ENCODE measurements at regions not wholly inside any gene's neighbourhood (a gene's known extent, or its start where the extent isn't known, plus 50 kb on each side); places are given as distances from the start of the nearest gene placed in this dataset.
A peak's percentile ranks its signal among the peaks of the same experiment; 100 is the strongest.

GRCh38 chr10:29688230-29688661, 53.5 kb upstream of the SVIL start (continued):
- TF ChIP-seq, protein P1, sequence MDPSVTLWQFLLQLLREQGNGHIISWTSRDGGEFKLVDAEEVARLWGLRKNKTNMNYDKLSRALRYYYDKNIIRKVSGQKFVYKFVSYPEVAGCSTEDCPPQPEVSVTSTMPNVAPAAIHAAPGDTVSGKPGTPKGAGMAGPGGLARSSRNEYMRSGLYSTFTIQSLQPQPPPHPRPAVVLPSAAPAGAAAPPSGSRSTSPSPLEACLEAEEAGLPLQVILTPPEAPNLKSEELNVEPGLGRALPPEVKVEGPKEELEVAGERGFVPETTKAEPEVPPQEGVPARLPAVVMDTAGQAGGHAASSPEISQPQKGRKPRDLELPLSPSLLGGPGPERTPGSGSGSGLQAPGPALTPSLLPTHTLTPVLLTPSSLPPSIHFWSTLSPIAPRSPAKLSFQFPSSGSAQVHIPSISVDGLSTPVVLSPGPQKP (IDR thresholded peaks at IDR 0.05; ENCODE audit: low read depth, low read length), result no peak
- TF ChIP-seq, protein P2, sequence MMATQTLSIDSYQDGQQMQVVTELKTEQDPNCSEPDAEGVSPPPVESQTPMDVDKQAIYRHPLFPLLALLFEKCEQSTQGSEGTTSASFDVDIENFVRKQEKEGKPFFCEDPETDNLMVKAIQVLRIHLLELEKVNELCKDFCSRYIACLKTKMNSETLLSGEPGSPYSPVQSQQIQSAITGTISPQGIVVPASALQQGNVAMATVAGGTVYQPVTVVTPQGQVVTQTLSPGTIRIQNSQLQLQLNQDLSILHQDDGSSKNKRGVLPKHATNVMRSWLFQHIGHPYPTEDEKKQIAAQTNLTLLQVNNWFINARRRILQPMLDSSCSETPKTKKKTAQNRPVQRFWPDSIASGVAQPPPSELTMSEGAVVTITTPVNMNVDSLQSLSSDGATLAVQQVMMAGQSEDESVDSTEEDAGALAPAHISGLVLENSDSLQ (IDR thresholded peaks at IDR 0.05), result peak; percentile 85
- TF ChIP-seq RAD51 (IDR thresholded peaks at IDR 0.05), result no peak

GRCh38 chr10:29687421-29688164, 52.8 kb upstream of the SVIL start:
- H2AFZ ChIP-seq (ENCODE audit: control insufficient read depth, low read depth, low read length), result no peak overlapping the region
- no peak overlapping the region for H3K4me2 ChIP-seq (ENCODE audit: control insufficient read depth, insufficient read depth)
- intact Hi-C loops (cut with micrococcal nuclease; ENCODE audit: unreplicated experiment) (no loop called here), in situ Hi-C loops (cut with MboI) (no loop called here)
- H3K27ac ChIP-seq (ENCODE audit: control insufficient read depth, insufficient read depth), result no peak overlapping the region
- H4K20me1 ChIP-seq (ENCODE audit: control insufficient read depth, insufficient read depth), result no peaks in the 10 kb centered on the region
- DNase-seq (ENCODE audit: low read depth, low spot score) (no peak), FAIRE-seq (no peak), ATAC-seq (no peak)
- H3K9me3 ChIP-seq (replicated peaks; ENCODE audit: control insufficient read depth, insufficient read depth, low read length), result no peaks in the 10 kb centered on the region
- no peaks in the 10 kb centered on the region for H3K4me1 ChIP-seq (ENCODE audit: control insufficient read depth, insufficient read depth, low read length)
- POLR2A ChIA-PET, result interaction anchor here (1.4 kb wide), 1 partner anchor 11 kb away, joined by 5 read pairs; no protein-coding TSS in a partner anchor
- H3K36me3 ChIP-seq (ENCODE audit: control insufficient read depth in 2 of 2, insufficient read depth in 2 of 2, low read length in 1 of 2), result no peaks in the 10 kb centered on the region
- no TSS peak for BruUV-seq (replicated peaks)
- WGBS (ENCODE audit: insufficient coverage, insufficient replicate concordance, low lambda C conversion rate, missing lambda C conversion rate), result 52% methylated on average over 10 of the region's 10 CpGs
- RAD21 ChIA-PET (ENCODE audit: unreplicated experiment), result interaction anchor here (1.4 kb wide), 1 partner anchor 27 kb away, joined by 3 read pairs; no protein-coding TSS in a partner anchor
- H3K27me3 ChIP-seq (replicated peaks in 1 of 2; ENCODE audit: control insufficient read depth in 2 of 2, insufficient read depth in 2 of 2, low read length in 1 of 2), result no peaks in the 10 kb centered on the region
- no peak for TF ChIP-seq RCOR1 (conservative IDR thresholded peaks at IDR 0.05; ENCODE audit: low read depth, low read length)
- TF ChIP-seq DPF2 (IDR thresholded peaks at IDR 0.05), result no peak
- no peak for TF ChIP-seq MEF2B (IDR thresholded peaks at IDR 0.05; ENCODE audit: partially characterized antibody, poor library complexity, severe bottlenecking)
- TF ChIP-seq, protein P3, sequence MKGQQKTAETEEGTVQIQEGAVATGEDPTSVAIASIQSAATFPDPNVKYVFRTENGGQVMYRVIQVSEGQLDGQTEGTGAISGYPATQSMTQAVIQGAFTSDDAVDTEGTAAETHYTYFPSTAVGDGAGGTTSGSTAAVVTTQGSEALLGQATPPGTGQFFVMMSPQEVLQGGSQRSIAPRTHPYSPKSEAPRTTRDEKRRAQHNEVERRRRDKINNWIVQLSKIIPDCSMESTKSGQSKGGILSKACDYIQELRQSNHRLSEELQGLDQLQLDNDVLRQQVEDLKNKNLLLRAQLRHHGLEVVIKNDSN (IDR thresholded peaks at IDR 0.05; ENCODE audit: borderline replicate concordance, extremely low read length, insufficient read depth, low read depth, low read length), result no peak
- TF ChIP-seq SUZ12 (IDR thresholded peaks at IDR 0.05; ENCODE audit: unreplicated experiment), result no peak
- TF ChIP-seq MEF2A (IDR thresholded peaks at IDR 0.05; ENCODE audit: insufficient read depth, low read depth, low read length), result no peak
- no peak for TF ChIP-seq NFXL1 (IDR thresholded peaks at IDR 0.05; ENCODE audit: borderline replicate concordance)
- no peak overlapping the region for H3K9ac ChIP-seq (ENCODE audit: control insufficient read depth, insufficient read depth, low read length)
- no peaks in the 10 kb centered on the region for H3K79me2 ChIP-seq (ENCODE audit: control insufficient read depth, insufficient read depth, low read length)
- no peak overlapping the region for H3K4me3 ChIP-seq
- SMC1A ChIA-PET (ENCODE audit: uncharacterized antibody, unreplicated experiment), result interaction anchor here (0.9 to 2.0 kb wide), 9 partner anchors 12 to 59 kb away, joined by 3 to 6 read pairs (median 4); partner anchors contain the start of gene SVIL
- CTCF ChIA-PET, result interaction anchor here (0.7 to 1.2 kb wide), 3 partner anchors 12 to 36 kb away, joined by 3 to 4 read pairs (median 3); no protein-coding TSS in a partner anchor
